A549 (cell line): ENCODE measurements at regions not wholly inside any gene's neighbourhood (a gene's known extent, or its start where the extent isn't known, plus 50 kb on each side); places are given as distances from the start of the nearest gene placed in this dataset.

ENCODE experiments used
- ATAC-seq, 2 experiments: fragments of 200-7000 bp in 1 of 2; fragments of >200 bp in 1 of 2; cut with Nextera tagmentation in 1 of 2; cut with Tn5 transposase in 1 of 2; 3 replicates each; pipeline versions ENCODE4 v1.8.0 to v1.9.1; 2018 to 2020; ENCODE audit warnings: mild to moderate bottlenecking in 1 of 2, moderate library complexity in 1 of 2
- CTCF ChIA-PET: fragments of 300-600 bp; sonication (Branson Sonifier 250); formaldehyde crosslinking; extraction: SDS; loops from one replicate; lab custom pipeline; 2021; ENCODE audit warnings: antibody characterized with exemption, inconsistent platforms; lab: Yijun Ruan, JAX
- POLR2A ChIA-PET: fragments of 350-600 bp; formaldehyde crosslinking; extraction: SDS; loops from one replicate; lab custom pipeline; 2021; ENCODE audit warnings: antibody characterized with exemption, inconsistent platforms; lab: Yijun Ruan, JAX
- DNase-seq, 2 experiments: peaks; one replicate each; pipeline versions ENCODE4 v3.0.0 to v3.0.0-alpha.2; 2011 to 2016; ENCODE audit warnings: low read depth in 1 of 2, low spot score in 1 of 2
- FAIRE-seq: peaks from 2 replicates; lab custom pipeline; 2011; peaks lifted over from hg19 to GRCh38; lab: Jason Lieb, UNC
- H3K27ac ChIP-seq, 2 experiments: fragments of >200 bp; sonication (Bioruptor Twin); formaldehyde crosslinking; 3 replicates each; pipeline ENCODE4 v1.5.1; 2016 to 2017
- H3K4me1 ChIP-seq: fragments of >200 bp; sonication (Bioruptor Twin); formaldehyde crosslinking; 3 replicates; pipeline ENCODE4 v1.6.1; 2016
- H3K4me2 ChIP-seq: fragments of >200 bp; sonication (Bioruptor Twin); formaldehyde crosslinking; 3 replicates; pipeline ENCODE4 v1.6.1; 2016
- H3K4me3 ChIP-seq: fragments of >200 bp; sonication (Bioruptor Twin); formaldehyde crosslinking; 3 replicates; pipeline ENCODE4 v1.5.1; 2016
- H3K9me3 ChIP-seq: fragments of >200 bp; sonication (Bioruptor Twin); formaldehyde crosslinking; 3 replicates; pipeline ENCODE4 v1.6.1; 2016
- CBX2 ChIP-seq: fragments of 200-600 bp; sonication (generic); IDR thresholded peaks from 2 replicates; pipeline ENCODE4 v1.6.1; 2016; ENCODE audit warnings: low read depth, mild to moderate bottlenecking, borderline replicate concordance
- CHD2 ChIP-seq: fragments of 150-350 bp; IDR thresholded peaks from 2 replicates; pipeline ENCODE4 v1.6.1; 2014; ENCODE audit warnings: low read length; ENCODE audit not compliant: partially characterized antibody
- CHD4 ChIP-seq: fragments of 200-600 bp; sonication (generic); IDR thresholded peaks from 2 replicates; pipeline ENCODE4 v1.6.1; 2016; ENCODE audit warnings: antibody characterized with exemption, mild to moderate bottlenecking, borderline replicate concordance
- EHMT2 ChIP-seq: fragments of 200-600 bp; sonication (generic); IDR thresholded peaks from 2 replicates; pipeline ENCODE4 v1.6.1; 2016; ENCODE audit warnings: antibody characterized with exemption, low read depth, mild to moderate bottlenecking, moderate library complexity
- EP300 ChIP-seq, 2 experiments: fragments of >200 bp; sonication (Bioruptor Twin); formaldehyde crosslinking; IDR thresholded peaks; 2 replicates in 1 of 2; 3 replicates in 1 of 2; pipeline ENCODE4 v1.6.1; 2016 to 2017
- ESRRA ChIP-seq: fragments of 150-350 bp; IDR thresholded peaks from 2 replicates; pipeline ENCODE4 v1.6.1; 2014; ENCODE audit warnings: mild to moderate bottlenecking, low read length, borderline replicate concordance
- FOSL2 ChIP-seq, 2 experiments: fragments of 450-650 bp in 1 of 2; fragments of >200 bp in 1 of 2; sonication (Bioruptor Twin) in 1 of 2; formaldehyde crosslinking; IDR thresholded peaks; 2 replicates each; pipeline versions ENCODE4 v1.5.0 to v1.6.1; 2016 to 2020; ENCODE audit warnings: mild to moderate bottlenecking in 1 of 2, moderate library complexity in 1 of 2
- HOXA7 ChIP-seq: fragments of 250-450 bp; sonication (Bioruptor Pico); IDR thresholded peaks from 2 replicates; pipeline ENCODE4 v1.5.0; 2020; ENCODE audit warnings: mild to moderate bottlenecking, moderate library complexity
- HOXB13 ChIP-seq: fragments of 250-450 bp; sonication (Bioruptor Pico); IDR thresholded peaks from 2 replicates; pipeline ENCODE4 v1.5.0; 2020; ENCODE audit warnings: low read depth, mild to moderate bottlenecking, moderate library complexity
- HOXB5 ChIP-seq: fragments of 250-450 bp; sonication (Bioruptor Pico); IDR thresholded peaks from 2 replicates; pipeline ENCODE4 v1.5.0; 2020; ENCODE audit warnings: mild to moderate bottlenecking, moderate library complexity
- JUN ChIP-seq, 2 experiments: fragments of >200 bp; sonication (Bioruptor Twin); formaldehyde crosslinking; IDR thresholded peaks; 2 replicates in 1 of 2; 3 replicates in 1 of 2; pipeline ENCODE4 v1.6.1; 2016 to 2017
- KDM1A ChIP-seq: fragments of 200-600 bp; sonication (generic); IDR thresholded peaks from 2 replicates; pipeline ENCODE4 v1.6.1; 2016; ENCODE audit warnings: low read depth, mild to moderate bottlenecking
- KDM5A ChIP-seq: fragments of 200-600 bp; sonication (generic); IDR thresholded peaks from 2 replicates; pipeline ENCODE4 v1.6.1; 2016; ENCODE audit warnings: antibody characterized with exemption, mild to moderate bottlenecking
- MAZ ChIP-seq: fragments of 150-350 bp; IDR thresholded peaks from 2 replicates; pipeline ENCODE4 v1.6.1; 2014; ENCODE audit warnings: antibody characterized with exemption, low read depth, low read length, borderline replicate concordance
- MYC ChIP-seq: IDR thresholded peaks from 2 replicates; pipeline ENCODE4 v1.6.1; 2012; ENCODE audit warnings: mild to moderate bottlenecking, inconsistent platforms, low read length, improper control_type of control experiment, borderline replicate concordance
- POLR2A ChIP-seq: IDR thresholded peaks from 2 replicates; pipeline ENCODE4 v1.6.1; 2012; ENCODE audit warnings: mild to moderate bottlenecking, low read length
- POLR2AphosphoS2 ChIP-seq: conservative IDR thresholded peaks from 2 replicates; pipeline ENCODE4 v1.6.1; 2012; ENCODE audit warnings: low read length, improper control_type of control experiment, inconsistent platforms
- RARB ChIP-seq: fragments of 250-450 bp; sonication (Bioruptor Pico); IDR thresholded peaks from 2 replicates; pipeline ENCODE4 v1.8.0; 2021; ENCODE audit warnings: mild to moderate bottlenecking, moderate library complexity
- RCOR1 ChIP-seq: fragments of 150-350 bp; IDR thresholded peaks from 2 replicates; pipeline ENCODE4 v1.6.1; 2014; ENCODE audit warnings: antibody characterized with exemption, low read length, low read depth
- RFX5 ChIP-seq: fragments of 450-650 bp; IDR thresholded peaks from 2 replicates; pipeline ENCODE4 v1.7.1; 2014; ENCODE audit warnings: antibody characterized with exemption, mild to moderate bottlenecking, moderate library complexity
- RNF2 ChIP-seq: fragments of 200-600 bp; sonication (generic); IDR thresholded peaks from 2 replicates; pipeline ENCODE4 v1.6.1; 2016; ENCODE audit warnings: low read depth, mild to moderate bottlenecking, antibody characterized with exemption, moderate library complexity, borderline replicate concordance
- whole genome bisulfite sequencing: methylation state at CpG from one replicate; pipeline ENCODE4 v1.1.6; 2017; ENCODE audit errors: missing lambda C conversion rate; 5-methylcytosine and 5-hydroxymethylcytosine counted together
- TF ChIP-seq, protein P1 (sequence below): fragments of 250-450 bp; sonication (Bioruptor Pico); IDR thresholded peaks from 2 replicates; pipeline ENCODE4 v1.5.0; 2020; ENCODE audit warnings: low read depth, mild to moderate bottlenecking, moderate library complexity
- TF ChIP-seq, protein P2 (sequence below): fragments of >200 bp; sonication (Bioruptor Twin); formaldehyde crosslinking; IDR thresholded peaks from 3 replicates; pipeline ENCODE4 v1.6.1; 2016
- TF ChIP-seq, protein P3 (sequence below): fragments of 150-350 bp; IDR thresholded peaks from 2 replicates; pipeline ENCODE4 v1.6.1; 2014; ENCODE audit warnings: low read depth, mild to moderate bottlenecking, low read length

DNA sequence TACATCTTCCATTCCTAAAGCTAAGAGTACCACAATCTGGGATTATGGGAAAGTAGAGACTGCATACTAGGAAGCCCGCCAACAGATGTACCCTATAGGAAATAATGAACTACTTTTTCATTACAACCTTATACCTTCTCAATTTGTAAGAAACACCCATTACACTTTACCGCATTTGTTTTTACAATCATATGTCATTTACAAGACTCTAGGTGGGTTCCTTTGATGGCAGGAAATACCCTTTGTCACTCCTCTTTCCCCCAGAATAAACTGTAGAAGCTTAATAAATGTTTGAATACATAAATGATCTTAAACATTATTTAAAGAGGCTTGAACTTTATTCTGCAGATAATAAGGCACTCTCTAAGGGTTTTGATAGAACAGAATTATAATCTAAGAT, 150.1 kb upstream of the TGFBR2 start:
- 92% methylated on average over 2 of the region's 2 CpGs for WGBS
- DNase-seq = no peak
- Histone ChIP-seq H3K27ac (no peak overlapping the region), H3K4me2 (no peak overlapping the region), H3K4me3 (no peak overlapping the region), H3K4me1 (no peaks in the 10 kb centered on the region), H3K9me3 (no peaks in the 10 kb centered on the region; the same call in 2 of the 3 replicates)
- TF ChIP-seq CBX2 = no peak
- no peak for TF ChIP-seq MAZ
- TF ChIP-seq, protein P1, sequence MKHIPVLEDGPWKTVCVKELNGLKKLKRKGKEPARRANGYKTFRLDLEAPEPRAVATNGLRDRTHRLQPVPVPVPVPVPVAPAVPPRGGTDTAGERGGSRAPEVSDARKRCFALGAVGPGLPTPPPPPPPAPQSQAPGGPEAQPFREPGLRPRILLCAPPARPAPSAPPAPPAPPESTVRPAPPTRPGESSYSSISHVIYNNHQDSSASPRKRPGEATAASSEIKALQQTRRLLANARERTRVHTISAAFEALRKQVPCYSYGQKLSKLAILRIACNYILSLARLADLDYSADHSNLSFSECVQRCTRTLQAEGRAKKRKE (CRISPR knock-in tag) = no peak
- TF ChIP-seq, protein P2, sequence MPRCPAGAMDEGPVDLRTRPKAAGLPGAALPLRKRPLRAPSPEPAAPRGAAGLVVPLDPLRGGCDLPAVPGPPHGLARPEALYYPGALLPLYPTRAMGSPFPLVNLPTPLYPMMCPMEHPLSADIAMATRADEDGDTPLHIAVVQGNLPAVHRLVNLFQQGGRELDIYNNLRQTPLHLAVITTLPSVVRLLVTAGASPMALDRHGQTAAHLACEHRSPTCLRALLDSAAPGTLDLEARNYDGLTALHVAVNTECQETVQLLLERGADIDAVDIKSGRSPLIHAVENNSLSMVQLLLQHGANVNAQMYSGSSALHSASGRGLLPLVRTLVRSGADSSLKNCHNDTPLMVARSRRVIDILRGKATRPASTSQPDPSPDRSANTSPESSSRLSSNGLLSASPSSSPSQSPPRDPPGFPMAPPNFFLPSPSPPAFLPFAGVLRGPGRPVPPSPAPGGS = no peak
- TF ChIP-seq CHD4 = no peak
- TF ChIP-seq, protein P3, sequence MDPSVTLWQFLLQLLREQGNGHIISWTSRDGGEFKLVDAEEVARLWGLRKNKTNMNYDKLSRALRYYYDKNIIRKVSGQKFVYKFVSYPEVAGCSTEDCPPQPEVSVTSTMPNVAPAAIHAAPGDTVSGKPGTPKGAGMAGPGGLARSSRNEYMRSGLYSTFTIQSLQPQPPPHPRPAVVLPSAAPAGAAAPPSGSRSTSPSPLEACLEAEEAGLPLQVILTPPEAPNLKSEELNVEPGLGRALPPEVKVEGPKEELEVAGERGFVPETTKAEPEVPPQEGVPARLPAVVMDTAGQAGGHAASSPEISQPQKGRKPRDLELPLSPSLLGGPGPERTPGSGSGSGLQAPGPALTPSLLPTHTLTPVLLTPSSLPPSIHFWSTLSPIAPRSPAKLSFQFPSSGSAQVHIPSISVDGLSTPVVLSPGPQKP = no peak
- TF ChIP-seq POLR2AphosphoS2 = no peak
- no peak for TF ChIP-seq CHD2
- ChIA-PET POLR2A (no interaction called here), CTCF (interaction anchor here (0.5 to 1.3 kb wide), 3 partner anchors 19 to 1094 kb away, joined by 3 read pairs; no protein-coding TSS in a partner anchor)
- peak; percentile 43 for FAIRE-seq
- ATAC-seq = no peak

DNA sequence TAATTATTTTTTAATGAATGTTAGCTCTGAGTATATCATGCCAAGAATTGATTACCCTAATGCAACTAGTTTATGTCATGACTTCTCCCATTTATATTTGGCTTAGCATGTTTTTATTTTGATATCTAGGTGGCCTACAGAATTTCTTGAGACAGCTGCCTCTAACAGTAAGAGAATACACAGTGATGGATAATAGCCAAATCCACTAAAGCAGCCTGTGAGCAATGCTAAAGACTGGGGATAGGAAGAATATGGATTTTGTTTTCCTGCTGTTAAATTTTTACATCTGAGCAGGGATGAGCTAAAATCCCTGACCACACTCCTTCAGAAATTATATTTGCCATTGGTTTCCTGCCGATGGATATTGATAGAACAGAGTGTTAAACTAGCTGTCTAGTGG, 149.3 kb upstream of the TGFBR2 start:
- no peak for TF ChIP-seq RCOR1
- TF ChIP-seq CHD2 = no peak
- TF ChIP-seq CHD4 = no peak
- TF ChIP-seq EHMT2 = no peak
- TF ChIP-seq RNF2 = no peak
- no peak for TF ChIP-seq HOXA7 (CRISPR knock-in tag)
- no peak for TF ChIP-seq MYC
- no peak for TF ChIP-seq HOXB5 (CRISPR knock-in tag)
- no peak for TF ChIP-seq JUN (IDR thresholded peaks at IDR 0.05)
- no peak for TF ChIP-seq KDM5A
- no peak for TF ChIP-seq RARB (CRISPR knock-in tag)
- no peak for TF ChIP-seq ESRRA
- TF ChIP-seq POLR2A = no peak
- TF ChIP-seq KDM1A = no peak
- TF ChIP-seq EP300 (IDR thresholded peaks at IDR 0.05) = no peak
- TF ChIP-seq, protein P1 (CRISPR knock-in tag) = no peak
- TF ChIP-seq RFX5 = no peak
- TF ChIP-seq FOSL2 (IDR thresholded peaks at IDR 0.05) = no peak
- TF ChIP-seq FOSL2 (CRISPR knock-in tag; IDR thresholded peaks at IDR 0.05) = no peak
- TF ChIP-seq HOXB13 (CRISPR knock-in tag) = no peak
- TF ChIP-seq, all 56 proteins: peak for 0
- no peak for ATAC-seq
- Histone ChIP-seq H3K27ac (no peak overlapping the region), H3K4me3 (no peak overlapping the region), H3K4me2 (no peak overlapping the region), H3K9me3 (no peaks in the 10 kb centered on the region; the same call in 2 of the 3 replicates), H3K4me1 (no peaks in the 10 kb centered on the region)
- POLR2A ChIA-PET = no interaction called here
- CTCF ChIA-PET = interaction anchor here (0.6 to 1.3 kb wide), 5 partner anchors 9 to 414 kb away, joined by 3 to 4 read pairs (median 4); no protein-coding TSS in a partner anchor
- 100% methylated on average over 1 of the region's 1 CpG for WGBS
- FAIRE-seq = no peak
- DNase-seq = no peak
